ENCODE measurements at regions not wholly inside any gene's neighbourhood (a gene's known extent, or its start where the extent isn't known, plus 50 kb on each side); places are given as distances from the start of the nearest gene placed in this dataset.

GRCh38 chr22:19657252-19658056 lies 56.8 kb upstream of the SEPTIN5 start:
- TF ChIP-seq CTCF (IDR thresholded peaks at IDR 0.05) (no peak), POLR2A (IDR thresholded peaks at IDR 0.05) (no peak)

All from lower leg skin (tissue), 3 donors.